Astrocyte (in vitro differentiated cells and primary cell): ENCODE measurements at regions not wholly inside any gene's neighbourhood (a gene's known extent, or its start where the extent isn't known, plus 50 kb on each side); places are given as distances from the start of the nearest gene placed in this dataset.

Experiments used
- DNase-seq: peaks from one replicate; pipeline ENCODE4 v3.0.0-alpha.2; 2010; ENCODE audit warnings: low read depth
- FAIRE-seq: peaks from 2 replicates; lab custom pipeline; 2011; peaks lifted over from hg19 to GRCh38; lab: Jason Lieb, UNC
- H2AFZ ChIP-seq: 2 replicates; pipeline ENCODE4 v1.6.0; 2012; ENCODE audit warnings: low read depth, low read length, inconsistent platforms
- H3K27ac ChIP-seq: 2 replicates; pipeline ENCODE4 v1.5.1; 2011; ENCODE audit warnings: low read depth, low read length, inconsistent platforms
- H3K27me3 ChIP-seq: 2 replicates; pipeline ENCODE4 v1.6.0; 2011; ENCODE audit warnings: low read length, inconsistent platforms; ENCODE audit not compliant: insufficient read depth
- H3K36me3 ChIP-seq: 2 replicates; pipeline ENCODE4 v1.5.1; 2011; ENCODE audit warnings: low read length, inconsistent platforms; ENCODE audit not compliant: insufficient read depth
- H3K4me1 ChIP-seq: 2 replicates; pipeline ENCODE4 v1.5.1; 2011; ENCODE audit warnings: low read length, inconsistent platforms; ENCODE audit not compliant: insufficient read depth
- H3K4me2 ChIP-seq: 2 replicates; pipeline ENCODE4 v1.6.0; 2012; ENCODE audit warnings: low read length, inconsistent platforms
- H3K4me3 ChIP-seq: 2 replicates; pipeline ENCODE4 v1.5.1; 2011; ENCODE audit warnings: low read depth, mild to moderate bottlenecking, low read length, inconsistent platforms; ENCODE audit not compliant: insufficient read depth
- H3K79me2 ChIP-seq: 2 replicates; pipeline ENCODE4 v1.6.0; 2012; ENCODE audit warnings: mild to moderate bottlenecking, low read length, inconsistent platforms; ENCODE audit not compliant: insufficient read depth
- H3K9ac ChIP-seq: 2 replicates; pipeline ENCODE4 v1.6.0; 2012; ENCODE audit warnings: mild to moderate bottlenecking, low read length, inconsistent platforms
- H3K9me3 ChIP-seq: 2 replicates; pipeline ENCODE4 v1.5.1; 2012; ENCODE audit warnings: low read depth, mild to moderate bottlenecking, low read length, inconsistent platforms; ENCODE audit not compliant: insufficient read depth
- H4K20me1 ChIP-seq: 2 replicates; pipeline ENCODE4 v1.6.0; 2012; ENCODE audit warnings: low read length, inconsistent platforms; ENCODE audit not compliant: insufficient read depth
- H3K27ac Mint-ChIP-seq: one replicate; pipeline ENCODE4 v1.8.0; 2021; ENCODE audit warnings: mild to moderate bottlenecking, mixed read lengths; ENCODE audit not compliant: unreplicated experiment
- H3K27me3 Mint-ChIP-seq: one replicate; pipeline ENCODE4 v1.8.0; 2021; ENCODE audit warnings: low read depth, mixed read lengths; ENCODE audit not compliant: unreplicated experiment
- H3K36me3 Mint-ChIP-seq: one replicate; pipeline ENCODE4 v1.8.0; 2021; ENCODE audit warnings: low read depth, mixed read lengths; ENCODE audit not compliant: unreplicated experiment
- H3K4me1 Mint-ChIP-seq: one replicate; pipeline ENCODE4 v1.8.0; 2021; ENCODE audit warnings: low read depth, mixed read lengths; ENCODE audit not compliant: unreplicated experiment
- H3K4me3 Mint-ChIP-seq: one replicate; pipeline ENCODE4 v1.8.0; 2021; ENCODE audit warnings: mild to moderate bottlenecking, moderate library complexity, mixed read lengths; ENCODE audit not compliant: unreplicated experiment
- H3K9me3 Mint-ChIP-seq: one replicate; pipeline ENCODE4 v1.8.0; 2021; ENCODE audit warnings: mild to moderate bottlenecking, mixed read lengths; ENCODE audit not compliant: unreplicated experiment
- EZH2 ChIP-seq: IDR thresholded peaks from 2 replicates; pipeline ENCODE4 v1.6.1; 2012; ENCODE audit warnings: mild to moderate bottlenecking, low read length, inconsistent platforms; ENCODE audit not compliant: insufficient read depth
- TF ChIP-seq, protein P1 (sequence below): IDR thresholded peaks from 2 replicates; pipeline ENCODE4 v1.5.1; 2011; ENCODE audit warnings: low read depth, mild to moderate bottlenecking, inconsistent platforms, low read length, moderate library complexity; ENCODE audit not compliant: insufficient read depth

DNA sequence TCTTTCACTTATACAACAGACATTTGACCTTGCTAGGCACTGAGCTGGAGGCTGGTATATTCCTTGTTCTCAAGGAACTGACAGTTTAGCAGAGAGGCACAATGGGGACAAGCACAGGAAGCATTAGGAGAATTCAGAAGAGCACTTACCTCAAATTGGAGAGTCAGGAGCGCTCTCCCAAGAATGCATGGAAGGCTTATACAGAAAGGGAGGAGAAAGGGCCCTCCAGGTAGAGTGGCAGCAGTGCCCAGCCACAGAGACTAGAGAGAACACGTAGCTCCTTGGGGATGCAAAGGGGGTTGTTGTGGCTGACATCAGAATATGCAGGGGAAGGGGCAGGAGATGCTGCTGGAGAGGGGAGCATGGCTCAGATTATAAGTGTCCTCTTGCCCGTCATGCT lies 78.2 kb upstream of the MKLN1 start:
- Mint-ChIP-seq H3K4me1 (peaks cover 36% of the 10 kb centered on the region), H3K4me3 (no peak overlapping the region), H3K27me3 (no peaks in the 10 kb centered on the region), H3K9me3 (peaks cover 18% of the 10 kb centered on the region), H3K36me3 (peaks cover 2% of the 10 kb centered on the region), H3K27ac (peak overlapping the region; percentile 79)
- no peak overlapping the region for H2AFZ ChIP-seq
- TF ChIP-seq, protein P1, sequence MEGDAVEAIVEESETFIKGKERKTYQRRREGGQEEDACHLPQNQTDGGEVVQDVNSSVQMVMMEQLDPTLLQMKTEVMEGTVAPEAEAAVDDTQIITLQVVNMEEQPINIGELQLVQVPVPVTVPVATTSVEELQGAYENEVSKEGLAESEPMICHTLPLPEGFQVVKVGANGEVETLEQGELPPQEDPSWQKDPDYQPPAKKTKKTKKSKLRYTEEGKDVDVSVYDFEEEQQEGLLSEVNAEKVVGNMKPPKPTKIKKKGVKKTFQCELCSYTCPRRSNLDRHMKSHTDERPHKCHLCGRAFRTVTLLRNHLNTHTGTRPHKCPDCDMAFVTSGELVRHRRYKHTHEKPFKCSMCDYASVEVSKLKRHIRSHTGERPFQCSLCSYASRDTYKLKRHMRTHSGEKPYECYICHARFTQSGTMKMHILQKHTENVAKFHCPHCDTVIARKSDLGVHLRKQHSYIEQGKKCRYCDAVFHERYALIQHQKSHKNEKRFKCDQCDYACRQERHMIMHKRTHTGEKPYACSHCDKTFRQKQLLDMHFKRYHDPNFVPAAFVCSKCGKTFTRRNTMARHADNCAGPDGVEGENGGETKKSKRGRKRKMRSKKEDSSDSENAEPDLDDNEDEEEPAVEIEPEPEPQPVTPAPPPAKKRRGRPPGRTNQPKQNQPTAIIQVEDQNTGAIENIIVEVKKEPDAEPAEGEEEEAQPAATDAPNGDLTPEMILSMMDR: no peak
- no peak for TF ChIP-seq EZH2
- no peaks in the 10 kb centered on the region for H4K20me1 ChIP-seq
- H3K4me3 ChIP-seq: no peak overlapping the region
- no peaks in the 10 kb centered on the region for H3K27me3 ChIP-seq
- peaks cover 16% of the 10 kb centered on the region for H3K4me1 ChIP-seq
- no peaks in the 10 kb centered on the region for H3K79me2 ChIP-seq
- peak overlapping the region; percentile 57 for H3K4me2 ChIP-seq
- FAIRE-seq (no peak), DNase-seq (no peak)
- H3K36me3 ChIP-seq: no peaks in the 10 kb centered on the region
- peak overlapping the region; percentile 35 for H3K27ac ChIP-seq
- no peak overlapping the region for H3K9ac ChIP-seq
- no peaks in the 10 kb centered on the region for H3K9me3 ChIP-seq

- Histone ChIP-seq H3K4me2 (no peak overlapping the region), H3K4me3 (no peak overlapping the region), H3K36me3 (no peaks in the 10 kb centered on the region), H3K9me3 (no peaks in the 10 kb centered on the region), H3K9ac (no peak overlapping the region), H3K27me3 (no peaks in the 10 kb centered on the region), H4K20me1 (no peaks in the 10 kb centered on the region), H2AFZ (no peak overlapping the region), H3K27ac (no peak overlapping the region), H3K4me1 (peaks cover 12% of the 10 kb centered on the region), H3K79me2 (no peaks in the 10 kb centered on the region)
- Mint-ChIP-seq H3K36me3 (peaks cover 2% of the 10 kb centered on the region), H3K4me3 (no peak overlapping the region), H3K27me3 (no peaks in the 10 kb centered on the region), H3K4me1 (peaks cover 31% of the 10 kb centered on the region), H3K27ac (peak overlapping the region; percentile 79), H3K9me3 (peaks cover 24% of the 10 kb centered on the region)
- TF ChIP-seq, protein P1: no peak
- no peak for TF ChIP-seq EZH2
- DNase-seq: peak; percentile 53
- FAIRE-seq: no peak
Observed at GRCh38 chr7:131250331-131250730, 77.3 kb upstream of the MKLN1 start.

DNA sequence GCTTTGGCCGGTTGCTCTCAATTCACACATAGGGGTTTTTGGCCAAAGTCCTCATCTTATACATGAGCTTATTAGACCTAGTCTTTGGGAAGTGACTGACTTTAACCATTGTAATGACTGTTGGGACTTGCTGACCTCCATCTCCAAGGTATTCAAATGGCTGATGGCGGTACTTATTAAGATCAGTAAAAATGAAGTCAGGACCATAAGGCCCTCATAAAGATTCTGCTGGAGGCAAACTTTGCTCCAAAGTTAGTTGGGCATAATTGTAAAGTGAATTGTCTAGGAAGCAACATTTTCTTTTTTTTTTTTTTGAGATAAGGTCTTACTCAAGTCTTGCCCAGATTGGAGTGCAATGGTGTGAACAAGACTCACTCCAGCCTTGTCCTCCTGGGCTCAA lies 76.3 kb upstream of the MKLN1 start:
- Histone ChIP-seq H3K27ac (no peak overlapping the region), H3K9me3 (no peaks in the 10 kb centered on the region), H3K36me3 (no peaks in the 10 kb centered on the region), H3K27me3 (no peaks in the 10 kb centered on the region), H3K4me2 (no peak overlapping the region), H3K4me3 (no peak overlapping the region), H4K20me1 (no peaks in the 10 kb centered on the region), H3K4me1 (peaks cover 12% of the 10 kb centered on the region), H3K79me2 (no peaks in the 10 kb centered on the region), H2AFZ (no peak overlapping the region), H3K9ac (no peak overlapping the region)
- Mint-ChIP-seq H3K9me3 (peaks cover 26% of the 10 kb centered on the region), H3K27ac (no peak overlapping the region), H3K27me3 (no peaks in the 10 kb centered on the region), H3K36me3 (peaks cover 2% of the 10 kb centered on the region), H3K4me1 (peaks cover 31% of the 10 kb centered on the region), H3K4me3 (no peak overlapping the region)
- TF ChIP-seq, protein P1: no peak
- no peak for DNase-seq
- no peak for FAIRE-seq
